VCaP (cell line): ENCODE measurements at regions not wholly inside any gene's neighbourhood (a gene's known extent, or its start where the extent isn't known, plus 50 kb on each side); places are given as distances from the start of the nearest gene placed in this dataset.

Experiments used
- H3K27ac ChIP-seq: fragments of 450-650 bp; 2 replicates; pipeline ENCODE4 v1.5.1; 2017
- TF ChIP-seq, protein P1 (sequence below): fragments of 450-650 bp; conservative IDR thresholded peaks from 2 replicates; pipeline ENCODE4 v1.5.1; 2017; ENCODE audit warnings: mild to moderate bottlenecking, moderate library complexity

DNA sequence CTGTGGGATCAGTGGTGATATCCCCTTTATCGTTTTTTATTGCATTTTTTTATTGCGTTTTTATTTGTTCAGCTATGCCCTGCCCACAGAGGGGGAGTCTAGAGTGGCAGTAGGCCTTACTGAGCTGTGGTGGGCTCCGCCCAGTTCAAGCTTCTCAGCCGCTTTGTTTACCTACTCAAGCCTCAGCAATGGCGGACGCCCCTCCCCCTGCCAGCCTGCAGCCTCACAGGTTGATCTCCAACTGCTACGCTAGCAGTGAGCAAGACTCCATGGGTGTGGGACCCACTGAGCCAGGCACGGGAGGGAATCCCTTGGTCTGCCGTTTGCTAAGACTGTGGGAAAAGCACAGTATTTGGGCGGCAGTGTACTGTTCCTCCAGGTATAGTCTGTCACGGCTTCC is 500.6 kb upstream of the MCTP2 start:
- TF ChIP-seq, protein P1, sequence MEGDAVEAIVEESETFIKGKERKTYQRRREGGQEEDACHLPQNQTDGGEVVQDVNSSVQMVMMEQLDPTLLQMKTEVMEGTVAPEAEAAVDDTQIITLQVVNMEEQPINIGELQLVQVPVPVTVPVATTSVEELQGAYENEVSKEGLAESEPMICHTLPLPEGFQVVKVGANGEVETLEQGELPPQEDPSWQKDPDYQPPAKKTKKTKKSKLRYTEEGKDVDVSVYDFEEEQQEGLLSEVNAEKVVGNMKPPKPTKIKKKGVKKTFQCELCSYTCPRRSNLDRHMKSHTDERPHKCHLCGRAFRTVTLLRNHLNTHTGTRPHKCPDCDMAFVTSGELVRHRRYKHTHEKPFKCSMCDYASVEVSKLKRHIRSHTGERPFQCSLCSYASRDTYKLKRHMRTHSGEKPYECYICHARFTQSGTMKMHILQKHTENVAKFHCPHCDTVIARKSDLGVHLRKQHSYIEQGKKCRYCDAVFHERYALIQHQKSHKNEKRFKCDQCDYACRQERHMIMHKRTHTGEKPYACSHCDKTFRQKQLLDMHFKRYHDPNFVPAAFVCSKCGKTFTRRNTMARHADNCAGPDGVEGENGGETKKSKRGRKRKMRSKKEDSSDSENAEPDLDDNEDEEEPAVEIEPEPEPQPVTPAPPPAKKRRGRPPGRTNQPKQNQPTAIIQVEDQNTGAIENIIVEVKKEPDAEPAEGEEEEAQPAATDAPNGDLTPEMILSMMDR: no peak
- H3K27ac ChIP-seq: no peak overlapping the region

DNA sequence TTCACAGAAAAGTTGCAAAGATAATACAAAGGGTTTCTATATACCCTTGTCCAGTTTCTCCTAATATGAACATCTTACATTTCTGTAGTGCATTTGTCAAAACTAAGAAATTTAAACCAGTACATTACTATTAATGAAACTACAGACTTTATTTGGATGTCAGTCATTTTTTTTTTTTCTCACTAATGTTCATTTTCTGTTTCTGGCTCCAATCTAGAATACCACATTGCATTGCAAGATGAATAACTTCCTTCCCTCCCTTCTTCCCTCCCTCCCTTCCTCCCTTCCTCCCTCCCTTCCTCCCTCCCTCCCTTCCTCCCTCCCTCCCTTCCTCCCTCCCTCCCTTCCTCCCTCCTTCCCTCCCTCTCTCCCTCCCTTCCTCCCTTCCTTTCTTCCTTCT is 509.2 kb upstream of the MCTP2 start:
- H3K27ac ChIP-seq: no peak overlapping the region
- TF ChIP-seq, protein P1: no peak

DNA sequence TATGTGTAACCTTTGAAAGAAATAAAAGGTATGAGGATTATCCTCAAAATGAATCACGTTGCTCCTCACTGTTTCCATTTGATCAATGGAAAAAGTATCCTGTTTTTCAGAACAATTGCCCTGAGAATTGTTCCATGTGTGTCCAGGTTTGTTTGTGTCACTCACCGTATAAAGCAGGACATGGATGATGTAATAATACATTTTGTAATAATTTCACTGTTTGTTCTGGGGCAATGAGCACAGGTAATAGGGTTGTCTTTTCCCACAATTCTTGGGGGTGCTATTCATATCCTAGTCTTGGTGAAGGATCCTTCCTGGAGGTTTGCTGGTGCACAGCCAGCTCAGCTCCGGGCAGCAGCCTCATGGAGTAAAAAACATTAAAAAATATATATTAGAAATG is 510.8 kb upstream of the MCTP2 start:
- TF ChIP-seq, protein P1: no peak
- H3K27ac ChIP-seq: no peak overlapping the region

DNA sequence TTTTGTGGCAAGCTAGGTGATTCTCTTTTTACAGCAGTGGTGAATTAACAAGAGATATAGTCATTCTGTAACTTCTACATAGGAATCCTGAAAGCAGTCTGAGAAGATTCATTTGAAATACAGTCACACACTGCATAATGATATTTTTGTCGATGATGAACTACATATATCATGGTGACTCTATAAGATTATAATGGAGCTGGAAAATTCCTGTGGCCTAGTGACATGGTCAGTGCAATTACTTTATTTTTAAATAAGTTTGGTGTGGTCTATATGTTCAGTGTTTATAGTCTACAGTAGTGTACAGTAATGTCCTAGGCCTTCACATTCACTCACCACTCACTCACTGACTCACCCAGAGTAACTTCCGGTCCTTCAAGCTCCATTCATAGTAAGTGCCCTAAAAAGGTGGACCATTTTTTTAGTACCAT is 511.4 kb upstream of the MCTP2 start:
- H3K27ac ChIP-seq: no peak overlapping the region
- TF ChIP-seq, protein P1: no peak

DNA sequence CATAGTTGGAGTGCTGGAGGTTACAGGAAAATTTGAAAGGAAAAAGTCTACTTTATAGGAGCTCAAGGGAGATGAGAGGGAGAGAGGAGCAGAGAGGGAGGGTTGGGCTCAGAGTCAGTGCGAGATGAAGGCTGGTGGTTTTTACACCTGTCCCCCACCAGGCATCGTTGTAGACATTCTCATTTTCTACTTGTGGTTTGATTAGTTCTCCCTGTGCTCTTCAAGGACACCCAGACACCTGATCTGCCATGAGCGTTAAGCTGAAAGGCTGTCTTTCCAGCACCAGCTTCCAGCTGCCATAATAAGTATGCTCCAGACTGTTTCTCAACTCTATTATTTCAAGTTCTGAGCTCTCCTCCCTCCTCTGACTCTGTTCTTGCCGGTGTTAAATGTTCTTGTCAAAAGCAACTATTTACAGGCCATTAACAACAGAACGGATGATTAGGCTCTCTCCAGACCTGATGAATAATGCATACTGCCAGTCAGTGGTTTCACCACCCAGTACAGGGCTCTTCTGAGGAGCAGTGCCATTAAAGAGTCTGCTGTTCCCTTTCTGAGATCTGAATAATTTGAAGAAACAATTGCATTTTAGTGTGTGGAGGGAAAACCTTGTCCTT is 514.6 kb upstream of the MCTP2 start:
- TF ChIP-seq, protein P1: no peak
- no peak overlapping the region for H3K27ac ChIP-seq

DNA sequence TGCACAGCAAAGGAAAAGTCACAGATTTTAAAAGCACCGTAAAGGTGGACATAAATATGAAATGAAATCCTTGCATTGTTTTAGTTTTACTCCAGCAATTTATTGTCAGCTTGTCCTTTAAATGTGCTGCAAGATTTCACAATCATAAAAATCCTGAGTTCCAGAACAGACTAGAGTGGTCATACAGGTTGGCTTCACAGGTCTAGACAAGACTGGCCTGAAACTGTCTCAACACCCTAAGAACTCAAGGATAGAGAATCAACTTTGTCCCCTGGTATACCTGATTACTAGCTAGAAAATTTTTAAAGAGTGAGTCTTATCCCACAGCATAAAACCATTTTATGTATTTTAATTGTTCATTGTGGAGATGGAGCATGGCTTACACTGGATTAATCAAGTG is 521.7 kb upstream of the MCTP2 start:
- TF ChIP-seq, protein P1: no peak
- H3K27ac ChIP-seq: no peak overlapping the region

DNA sequence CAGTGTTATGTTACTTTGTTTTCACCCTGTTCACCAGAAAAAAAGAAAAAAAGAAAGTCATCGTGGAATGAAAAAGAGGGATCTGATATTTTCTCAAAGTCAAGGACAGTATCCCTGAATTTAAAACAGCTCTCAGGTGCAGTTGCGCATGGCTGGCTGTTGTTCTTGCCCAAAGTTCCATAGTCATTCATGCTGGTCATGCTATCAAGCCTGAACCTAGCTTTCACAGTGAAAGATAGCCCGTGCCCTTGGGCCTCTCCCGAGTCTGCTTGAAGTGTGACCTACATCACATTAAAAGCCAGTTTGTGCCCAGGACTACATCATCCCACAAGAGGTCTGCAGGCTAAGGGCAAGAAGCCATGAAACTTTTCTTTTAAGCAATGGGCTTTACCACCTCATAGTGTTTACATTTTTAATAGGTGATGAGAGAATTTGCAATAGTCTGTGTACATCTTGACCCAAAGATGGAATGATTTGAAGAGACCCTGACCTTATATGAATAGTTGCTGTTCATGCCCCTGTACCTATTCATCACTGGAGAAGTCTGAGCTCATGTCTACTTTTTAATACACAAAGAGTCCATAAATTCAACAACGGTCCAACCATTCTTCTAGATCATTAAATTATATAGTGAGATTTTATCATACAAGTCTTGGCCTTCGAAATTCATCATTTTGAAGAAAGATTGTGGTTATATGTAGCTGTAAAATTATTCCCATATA is 522.5 kb upstream of the MCTP2 start:
- TF ChIP-seq, protein P1: no peak
- H3K27ac ChIP-seq: no peak overlapping the region
